T-helper 2 cell treated with Interferon-gamma antibody and Interleukin-4, amounts not matched to agents 5 μg/mL and 100 μg/mL, for 36 hours (primary cell): ENCODE measurements at regions not wholly inside any gene's neighbourhood (a gene's known extent, or its start where the extent isn't known, plus 50 kb on each side); places are given as distances from the start of the nearest gene placed in this dataset.

Experiments used
- DNase-seq: peaks from one replicate; pipeline ENCODE4 v3.0.0; 2021; ENCODE audit warnings: low spot score
- H3K27ac Mint-ChIP-seq: one replicate; pipeline ENCODE4 v1.8.0; 2021; ENCODE audit warnings: mild to moderate bottlenecking, mixed read lengths
- H3K27me3 Mint-ChIP-seq: one replicate; pipeline ENCODE4 v1.8.0; 2021; ENCODE audit warnings: low read depth, mixed read lengths
- H3K36me3 Mint-ChIP-seq: one replicate; pipeline ENCODE4 v1.8.0; 2021; ENCODE audit warnings: low read depth, mixed read lengths
- H3K4me1 Mint-ChIP-seq: one replicate; pipeline ENCODE4 v1.8.0; 2021; ENCODE audit warnings: low read depth, mixed read lengths
- H3K4me3 Mint-ChIP-seq: one replicate; pipeline ENCODE4 v1.8.0; 2022; ENCODE audit warnings: mild to moderate bottlenecking, moderate library complexity, mixed read lengths
- H3K9me3 Mint-ChIP-seq: one replicate; pipeline ENCODE4 v1.8.0; 2021; ENCODE audit warnings: mixed read lengths

DNA sequence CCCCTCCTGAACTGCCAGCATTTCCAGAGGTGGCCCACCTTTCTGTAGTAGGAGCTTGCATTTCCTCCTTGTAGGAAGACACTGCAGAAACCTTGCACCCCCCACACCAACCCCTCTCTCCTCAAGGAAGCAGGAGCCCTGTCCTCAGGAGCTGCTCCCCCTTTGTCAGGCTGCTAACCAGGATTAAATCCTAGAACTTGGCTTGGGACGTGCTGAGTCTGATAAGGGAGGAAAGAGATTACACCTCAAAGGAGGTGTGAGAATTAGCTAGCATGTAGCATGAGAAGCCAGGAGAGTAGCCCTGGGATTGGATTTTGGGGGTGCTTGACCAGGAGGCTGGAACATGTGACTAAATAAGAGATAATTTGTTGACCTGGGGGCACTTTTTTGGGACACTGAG is 119.8 kb upstream of the ALDH1B1 start:
- Mint-ChIP-seq H3K27ac (no peak overlapping the region), H3K27me3 (peaks cover 7% of the 10 kb centered on the region), H3K9me3 (no peaks in the 10 kb centered on the region), H3K36me3 (no peaks in the 10 kb centered on the region), H3K4me3 (no peak overlapping the region), H3K4me1 (no peaks in the 10 kb centered on the region)
- no peak for DNase-seq

DNA sequence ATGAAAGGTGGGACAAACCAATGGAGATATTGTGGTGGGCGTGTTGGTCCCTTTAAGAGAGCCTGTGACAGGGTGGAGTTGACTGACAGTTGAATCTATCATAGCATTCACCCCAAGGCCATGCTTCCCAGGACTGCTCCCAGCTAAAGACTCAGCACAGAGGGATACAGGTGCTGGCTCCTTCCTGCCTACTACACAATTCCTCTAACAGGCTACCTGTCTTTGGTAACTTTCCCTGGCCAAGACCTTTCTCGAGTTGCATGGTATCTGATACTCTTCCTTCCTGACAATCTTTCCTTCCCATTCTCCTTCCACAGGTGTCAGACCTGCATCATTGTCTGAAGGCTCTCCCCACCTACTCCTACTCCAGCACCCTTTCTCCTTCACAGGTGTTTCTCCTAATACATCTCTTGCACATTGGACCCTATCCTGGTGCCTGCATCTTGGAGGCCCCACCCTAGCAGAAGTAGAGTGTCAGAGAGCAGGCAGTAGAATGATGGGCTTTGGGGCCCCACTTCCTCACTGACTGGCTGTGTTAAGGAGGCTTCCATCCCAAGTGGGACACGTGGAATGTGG is 120.7 kb upstream of the ALDH1B1 start:
- DNase-seq, result no peak
- H3K27me3 Mint-ChIP-seq, result peaks cover 7% of the 10 kb centered on the region
- H3K9me3 Mint-ChIP-seq, result no peaks in the 10 kb centered on the region
- no peak overlapping the region for H3K27ac Mint-ChIP-seq
- no peak overlapping the region for H3K4me3 Mint-ChIP-seq
- H3K36me3 Mint-ChIP-seq, result no peaks in the 10 kb centered on the region
- no peaks in the 10 kb centered on the region for H3K4me1 Mint-ChIP-seq

- Mint-ChIP-seq H3K36me3 (no peaks in the 10 kb centered on the region), H3K27ac (no peak overlapping the region), H3K9me3 (peaks cover 5% of the 10 kb centered on the region)
Measured at GRCh38 chr9:38269775-38270174, 122.7 kb upstream of the ALDH1B1 start.

GRCh38 chr9:38263532-38263931 is 129.0 kb upstream of the ALDH1B1 start:
- DNase-seq, result no peak
- H3K4me3 Mint-ChIP-seq, result no peak overlapping the region

More at GRCh38 chr9:38269775-38270174, 122.7 kb upstream of the ALDH1B1 start:
- H3K4me1 Mint-ChIP-seq, result no peaks in the 10 kb centered on the region
- H3K27me3 Mint-ChIP-seq, result peaks cover 7% of the 10 kb centered on the region
- DNase-seq, result no peak
- no peak overlapping the region for H3K4me3 Mint-ChIP-seq

DNA sequence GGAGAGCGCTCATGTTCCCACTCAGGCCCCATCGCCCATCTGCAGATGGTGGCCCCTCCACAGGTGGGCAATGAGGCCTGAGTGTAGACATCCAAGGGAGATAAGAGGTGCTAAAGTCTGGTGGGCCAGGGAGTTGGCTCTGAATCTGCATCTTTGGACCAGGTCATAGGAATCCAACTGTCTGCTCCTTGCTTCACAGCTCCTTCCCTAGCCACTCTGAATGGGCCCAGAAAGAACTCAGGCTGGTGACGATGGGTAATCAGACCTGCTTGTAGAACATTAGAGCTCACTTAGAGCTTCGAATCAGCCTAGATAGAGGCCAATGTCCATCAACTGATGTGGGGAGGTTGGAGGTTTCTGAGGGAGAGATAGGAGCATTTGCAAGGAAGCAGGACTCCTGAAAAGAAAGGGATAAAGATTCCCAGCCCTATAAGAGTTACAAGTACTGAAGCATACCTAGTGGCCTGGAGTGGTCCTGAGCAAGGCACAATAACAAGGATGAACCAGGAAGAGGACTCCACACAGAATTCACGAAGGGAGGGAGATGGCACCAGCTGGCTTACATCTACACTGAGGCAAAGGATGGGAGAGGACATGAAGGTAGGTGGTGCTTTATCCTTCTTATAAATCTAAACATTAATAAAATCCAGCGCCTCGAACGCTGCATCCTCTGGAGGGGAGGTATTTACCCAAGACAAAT is 132.8 kb upstream of the ALDH1B1 start:
- Mint-ChIP-seq H3K9me3 (peaks cover 10% of the 10 kb centered on the region), H3K4me1 (no peaks in the 10 kb centered on the region), H3K27ac (no peak overlapping the region), H3K4me3 (no peak overlapping the region), H3K36me3 (no peaks in the 10 kb centered on the region), H3K27me3 (no peaks in the 10 kb centered on the region)
- no peak for DNase-seq

More at GRCh38 chr9:38263532-38263931, 129.0 kb upstream of the ALDH1B1 start:
- Mint-ChIP-seq H3K4me1 (no peaks in the 10 kb centered on the region), H3K36me3 (no peaks in the 10 kb centered on the region), H3K27ac (no peak overlapping the region), H3K9me3 (peaks cover 14% of the 10 kb centered on the region), H3K27me3 (peaks cover 4% of the 10 kb centered on the region)

GRCh38 chr9:38259056-38259455 is 133.4 kb upstream of the ALDH1B1 start:
- no peak overlapping the region for H3K27ac Mint-ChIP-seq
- H3K4me3 Mint-ChIP-seq, result no peak overlapping the region
- H3K36me3 Mint-ChIP-seq, result no peaks in the 10 kb centered on the region

GRCh38 chr9:38257626-38258215 is 134.8 kb upstream of the ALDH1B1 start:
- Mint-ChIP-seq H3K27ac (no peak overlapping the region), H3K27me3 (no peaks in the 10 kb centered on the region), H3K9me3 (no peaks in the 10 kb centered on the region), H3K36me3 (no peaks in the 10 kb centered on the region), H3K4me1 (no peaks in the 10 kb centered on the region), H3K4me3 (no peak overlapping the region)
- no peak for DNase-seq

More at GRCh38 chr9:38259056-38259455, 133.4 kb upstream of the ALDH1B1 start:
- DNase-seq, result no peak
- H3K9me3 Mint-ChIP-seq, result peaks cover 4% of the 10 kb centered on the region
- H3K4me1 Mint-ChIP-seq, result no peaks in the 10 kb centered on the region
- no peaks in the 10 kb centered on the region for H3K27me3 Mint-ChIP-seq

DNA sequence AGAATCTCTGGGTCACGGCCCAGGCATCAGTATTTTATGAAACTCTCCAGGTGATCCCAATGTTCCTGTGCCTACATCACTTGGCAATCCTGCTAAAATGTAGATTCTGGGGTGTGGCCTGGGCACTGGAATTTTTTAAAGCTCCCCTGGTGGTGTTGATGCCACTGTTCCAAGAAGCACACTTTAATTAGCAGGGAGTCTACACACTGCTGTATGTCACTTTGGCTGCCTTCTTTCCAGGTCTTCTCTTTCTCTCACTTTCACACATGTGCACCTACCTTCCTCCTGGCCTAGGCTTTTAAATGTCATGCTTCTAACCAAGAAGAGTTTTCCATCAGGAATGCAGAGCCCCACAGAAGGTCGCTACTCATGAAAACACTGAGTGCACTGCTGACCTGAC is 136.0 kb upstream of the ALDH1B1 start:
- H3K27me3 Mint-ChIP-seq, result no peaks in the 10 kb centered on the region
- no peak overlapping the region for H3K27ac Mint-ChIP-seq
- H3K4me1 Mint-ChIP-seq, result no peaks in the 10 kb centered on the region
- no peak overlapping the region for H3K4me3 Mint-ChIP-seq
- H3K9me3 Mint-ChIP-seq, result no peaks in the 10 kb centered on the region
- no peak for DNase-seq
- no peaks in the 10 kb centered on the region for H3K36me3 Mint-ChIP-seq

DNA sequence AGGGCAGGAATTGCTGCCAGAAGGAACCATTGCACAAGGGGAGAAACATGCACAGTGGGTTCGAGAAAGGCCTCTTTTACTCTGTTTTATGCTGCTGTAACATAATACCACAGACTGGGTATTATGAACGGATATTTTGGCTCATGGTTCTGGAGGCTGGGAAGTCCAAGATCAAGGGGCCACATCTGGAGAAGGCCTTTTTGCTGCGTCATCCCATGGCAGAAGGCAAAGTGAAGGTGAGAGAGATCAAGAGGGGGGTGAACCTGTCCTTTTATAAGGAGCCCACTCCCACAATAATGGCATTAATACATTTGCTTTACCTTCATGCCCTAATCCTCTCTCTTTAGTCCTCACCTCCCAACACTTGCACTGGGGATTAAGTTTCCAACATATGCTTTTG is 136.9 kb upstream of the ALDH1B1 start:
- H3K27ac Mint-ChIP-seq, result no peak overlapping the region
- H3K4me1 Mint-ChIP-seq, result no peaks in the 10 kb centered on the region
- H3K36me3 Mint-ChIP-seq, result no peaks in the 10 kb centered on the region
- no peak overlapping the region for H3K4me3 Mint-ChIP-seq
- no peaks in the 10 kb centered on the region for H3K9me3 Mint-ChIP-seq
- H3K27me3 Mint-ChIP-seq, result no peaks in the 10 kb centered on the region
- DNase-seq, result no peak

- Mint-ChIP-seq H3K4me3 (no peak overlapping the region), H3K27ac (no peak overlapping the region), H3K9me3 (no peaks in the 10 kb centered on the region), H3K36me3 (no peaks in the 10 kb centered on the region), H3K4me1 (no peaks in the 10 kb centered on the region), H3K27me3 (no peaks in the 10 kb centered on the region)
- no peak for DNase-seq
Measured at GRCh38 chr9:38254756-38255155, 137.7 kb upstream of the ALDH1B1 start.

DNA sequence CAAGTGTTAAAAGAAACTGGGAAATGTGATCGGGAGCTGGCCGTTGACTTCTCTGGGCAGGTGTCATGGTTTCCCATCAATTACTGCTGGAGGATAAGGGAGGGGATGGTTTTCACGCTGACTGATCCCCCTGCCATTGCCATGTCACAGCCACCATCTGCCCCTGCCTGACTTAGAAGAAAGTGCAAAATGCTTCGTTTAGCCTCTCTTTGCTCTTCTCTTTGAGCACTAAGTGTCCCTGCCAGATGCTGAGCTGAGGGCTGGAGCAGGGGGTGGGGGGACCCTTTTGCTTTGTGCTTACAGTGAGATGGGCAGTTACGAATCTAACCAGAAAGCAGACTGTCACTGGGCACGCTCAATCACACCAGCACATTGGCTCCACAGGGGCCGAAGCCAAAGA is 138.4 kb upstream of the ALDH1B1 start:
- Mint-ChIP-seq H3K4me3 (no peak overlapping the region), H3K9me3 (no peaks in the 10 kb centered on the region), H3K27ac (no peak overlapping the region), H3K36me3 (no peaks in the 10 kb centered on the region), H3K27me3 (no peaks in the 10 kb centered on the region), H3K4me1 (no peaks in the 10 kb centered on the region)
- no peak for DNase-seq

- Mint-ChIP-seq H3K4me3 (no peak overlapping the region), H3K27ac (no peak overlapping the region), H3K9me3 (no peaks in the 10 kb centered on the region), H3K27me3 (no peaks in the 10 kb centered on the region), H3K36me3 (no peaks in the 10 kb centered on the region), H3K4me1 (no peaks in the 10 kb centered on the region)
- DNase-seq, result no peak
Measured at GRCh38 chr9:38253200-38253599, 139.3 kb upstream of the ALDH1B1 start.

DNA sequence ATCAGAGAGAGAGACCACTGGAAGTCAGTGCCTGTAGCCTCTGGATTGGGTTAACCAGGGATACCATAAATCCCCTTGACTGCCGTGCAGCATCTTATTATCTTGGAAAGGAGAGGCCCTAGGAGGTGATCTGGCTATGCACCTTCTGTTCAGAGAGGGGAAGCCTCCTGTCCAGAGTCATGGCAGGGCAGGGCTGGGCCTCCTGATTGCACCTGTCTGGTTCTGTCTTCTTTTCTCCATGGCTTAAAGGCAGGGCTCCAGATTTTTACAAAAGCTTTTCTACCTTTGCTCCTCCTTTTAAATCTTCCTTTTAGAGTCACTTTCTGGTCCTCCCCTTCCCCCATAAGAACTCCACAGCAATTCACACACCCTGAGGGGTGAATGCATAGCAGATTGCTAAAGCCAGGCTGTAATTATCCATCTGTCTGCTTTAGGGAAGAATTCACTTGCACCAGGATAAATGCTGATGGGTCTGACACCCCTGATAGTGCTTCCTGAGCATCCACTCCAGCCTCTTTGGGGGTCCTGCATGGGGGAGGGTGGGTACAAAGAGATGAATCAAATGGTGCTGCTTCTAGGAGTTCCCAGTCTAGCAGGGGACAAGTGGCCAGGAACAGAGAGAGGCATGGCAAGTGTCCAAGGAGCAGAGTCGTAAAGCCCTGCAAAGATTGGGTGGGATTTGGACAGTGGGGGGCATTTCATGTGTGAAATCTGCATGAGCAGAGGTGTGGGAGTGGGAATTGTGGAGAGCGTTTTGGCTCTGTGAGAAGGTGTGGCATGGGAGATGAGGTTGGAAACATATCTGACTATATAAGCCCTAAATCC is 141.3 kb upstream of the ALDH1B1 start:
- H3K4me1 Mint-ChIP-seq, result no peaks in the 10 kb centered on the region
- H3K27ac Mint-ChIP-seq, result no peak overlapping the region
- no peaks in the 10 kb centered on the region for H3K36me3 Mint-ChIP-seq

More for the DNA sequence above, 141.3 kb upstream of the ALDH1B1 start:
- no peak for DNase-seq
- H3K27me3 Mint-ChIP-seq, result no peaks in the 10 kb centered on the region
- H3K4me3 Mint-ChIP-seq, result no peak overlapping the region
- no peaks in the 10 kb centered on the region for H3K9me3 Mint-ChIP-seq
